ENCODE measurements at regions not wholly inside any gene's neighbourhood (a gene's known extent, or its start where the extent isn't known, plus 50 kb on each side); places are given as distances from the start of the nearest gene placed in this dataset.
A peak's percentile ranks its signal among the peaks of the same experiment; 100 is the strongest.

DNA sequence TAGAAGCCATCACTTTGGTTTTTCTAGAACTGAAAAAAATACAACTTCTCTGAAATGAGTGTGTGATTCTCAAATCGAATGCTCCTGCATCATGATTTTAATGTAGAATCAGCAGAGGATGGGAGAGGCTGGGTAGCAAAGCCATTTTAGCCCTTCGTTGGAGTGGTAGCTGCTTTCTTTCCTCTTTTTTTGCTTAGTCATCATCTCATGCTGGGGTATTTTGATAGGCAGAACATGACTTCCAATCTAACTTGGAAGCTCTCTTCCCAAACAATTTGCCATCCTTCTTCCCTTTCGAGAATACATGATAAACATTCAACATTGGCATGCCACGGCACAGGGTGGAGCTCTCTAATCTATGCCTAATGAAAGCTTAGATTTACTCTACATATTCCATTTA, 311.2 kb upstream of the LRATD1 start:
- DNase-seq (ENCODE audit: low read depth, low spot score) = no peak

- no peak for DNase-seq (ENCODE audit: low read depth, low spot score)
Measured at GRCh38 chr2:14322306-14322705, 310.2 kb upstream of the LRATD1 start.

DNA sequence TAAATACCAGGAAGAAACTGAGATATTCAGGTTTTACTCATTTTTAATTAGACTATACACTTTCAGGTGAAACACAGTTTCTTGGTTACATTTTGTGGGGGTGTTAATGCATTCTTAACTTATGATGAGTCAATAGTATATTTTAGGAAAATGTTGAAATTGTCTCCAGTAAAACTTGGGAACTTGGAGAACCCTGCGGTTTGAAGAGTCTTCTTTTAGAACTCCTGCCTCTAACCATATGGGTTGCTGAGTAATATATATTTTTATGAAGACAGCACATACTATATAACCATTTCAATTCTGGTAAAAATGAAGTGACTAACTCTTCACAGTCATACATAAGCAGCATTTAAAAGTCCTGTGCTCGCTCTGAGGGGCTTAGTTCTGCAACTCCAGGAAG, 308.2 kb upstream of the LRATD1 start:
- no peak for DNase-seq (ENCODE audit: low read depth, low spot score)

DNA sequence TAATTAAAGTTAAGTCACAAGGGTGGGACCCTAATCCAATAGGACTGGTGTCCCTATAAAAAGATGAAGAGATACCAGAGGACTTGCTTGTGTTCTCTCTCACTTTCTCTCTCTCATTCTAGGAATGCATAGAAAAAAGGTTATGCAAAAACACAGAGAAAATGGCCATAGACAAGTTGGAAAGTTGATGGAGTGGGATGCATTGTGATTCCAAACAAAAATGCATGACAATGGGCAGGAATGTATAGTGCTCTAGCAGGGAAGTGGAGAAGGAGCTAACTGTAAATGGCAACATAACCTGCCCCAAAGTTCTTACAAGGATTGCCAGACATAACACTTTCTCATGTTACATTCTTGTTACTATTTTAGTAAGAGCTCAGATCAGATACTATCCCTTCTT, 301.6 kb upstream of the LRATD1 start:
- peak; percentile 71 for DNase-seq (ENCODE audit: low read depth, low spot score)

DNA sequence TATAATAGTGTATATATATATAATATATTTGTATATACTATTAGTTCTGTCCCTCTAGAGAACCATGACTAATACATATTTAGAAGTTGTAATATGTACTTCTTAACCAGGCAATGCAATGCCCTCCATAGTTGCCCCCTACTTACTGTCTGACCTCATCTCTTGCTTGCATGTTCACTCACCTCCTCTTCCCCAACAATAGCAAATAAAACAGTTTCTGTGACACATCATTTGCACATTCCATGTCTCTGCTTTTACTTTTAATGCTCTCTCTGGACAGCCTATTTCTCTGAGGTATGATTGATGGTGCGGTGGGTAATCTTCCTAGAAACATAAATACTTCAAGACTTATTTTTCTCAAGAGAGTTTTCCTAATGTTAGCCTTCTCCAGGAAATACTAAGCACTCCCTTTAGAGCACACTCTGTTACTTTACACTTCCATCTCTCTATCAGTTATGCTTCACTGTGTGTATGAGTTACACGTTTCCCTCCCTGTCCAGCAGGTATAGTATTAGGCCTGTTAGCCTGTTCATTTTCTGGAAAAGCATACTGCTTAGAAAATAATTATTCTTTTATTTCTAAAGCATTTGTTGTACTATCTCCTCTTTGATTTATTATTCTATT, 295.6 kb upstream of the LRATD1 start:
- no peak for DNase-seq (ENCODE audit: low read depth, low spot score)

DNA sequence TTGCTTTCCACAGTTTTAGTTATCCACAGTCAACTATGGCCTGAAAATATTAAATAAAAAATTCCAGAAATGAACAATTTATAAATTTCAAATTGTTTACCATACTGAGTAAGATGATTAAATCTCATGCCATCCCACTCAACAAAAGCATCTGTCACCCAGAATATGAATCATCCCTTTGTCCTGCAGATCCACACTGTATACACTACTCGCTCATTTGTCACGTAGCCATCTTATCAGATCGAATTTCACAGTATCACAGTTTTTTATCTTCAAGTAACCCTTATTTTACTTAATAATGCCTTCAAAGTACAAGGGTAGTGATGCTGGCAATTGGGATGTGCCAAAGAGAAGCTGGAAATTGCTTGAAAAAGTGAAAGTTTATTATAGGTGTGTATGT, 291.8 kb upstream of the LRATD1 start:
- no peak for DNase-seq (ENCODE audit: low read depth, low spot score)

DNA sequence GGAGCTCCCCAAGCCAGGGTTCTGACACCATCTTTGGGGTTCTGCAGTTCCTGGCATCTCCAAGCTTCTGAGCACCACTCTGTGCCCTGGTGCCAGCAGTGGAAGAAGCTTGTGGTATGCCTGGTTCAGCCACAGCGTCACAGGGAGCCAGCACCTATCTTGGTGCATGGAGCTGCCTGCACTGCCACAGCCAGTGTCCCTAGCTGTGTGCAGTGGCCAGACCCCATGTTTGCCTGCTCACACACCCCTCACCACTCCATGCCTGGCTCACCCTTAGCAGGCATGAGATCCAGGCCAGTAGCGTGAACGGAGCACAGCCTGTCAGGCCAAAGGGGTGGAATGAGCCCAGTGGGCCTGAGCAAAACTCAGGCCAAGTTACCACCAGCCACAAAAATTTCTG, 290.2 kb upstream of the LRATD1 start:
- DNase-seq (ENCODE audit: low read depth, low spot score) = no peak

GRCh38 chr2:14344355-14344754, 288.2 kb upstream of the LRATD1 start:
- DNase-seq (ENCODE audit: low read depth, low spot score) = no peak

GRCh38 chr2:14348247-14348646, 284.3 kb upstream of the LRATD1 start:
- DNase-seq (ENCODE audit: low read depth, low spot score) = no peak

DNA sequence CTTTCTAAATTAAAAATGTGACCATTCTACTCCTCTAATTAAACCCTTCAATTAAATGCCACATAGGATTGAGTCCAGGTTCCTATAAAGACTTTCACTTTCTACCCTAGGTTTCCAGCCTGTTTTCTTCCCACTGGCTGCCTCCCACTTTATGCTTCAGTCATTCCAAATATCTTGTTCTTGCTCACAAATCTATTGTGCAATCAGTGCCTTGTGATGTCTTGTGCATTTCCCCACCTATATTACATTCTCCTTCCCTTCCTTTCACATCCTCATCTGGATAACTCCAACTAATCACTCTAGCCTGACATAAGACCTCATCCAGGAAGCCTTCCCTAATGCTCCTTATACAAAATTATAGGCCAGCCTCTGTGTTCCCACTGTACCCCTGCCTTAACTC, 281.7 kb upstream of the LRATD1 start:
- DNase-seq (ENCODE audit: low read depth, low spot score) = no peak

- no peak for DNase-seq (ENCODE audit: low read depth, low spot score)
Measured at GRCh38 chr2:14352067-14352466, 280.4 kb upstream of the LRATD1 start.

GRCh38 chr2:14354231-14354630, 278.3 kb upstream of the LRATD1 start:
- DNase-seq (ENCODE audit: low read depth, low spot score) = no peak

GRCh38 chr2:14355102-14355501, 277.4 kb upstream of the LRATD1 start:
- no peak for DNase-seq (ENCODE audit: low read depth, low spot score)

DNA sequence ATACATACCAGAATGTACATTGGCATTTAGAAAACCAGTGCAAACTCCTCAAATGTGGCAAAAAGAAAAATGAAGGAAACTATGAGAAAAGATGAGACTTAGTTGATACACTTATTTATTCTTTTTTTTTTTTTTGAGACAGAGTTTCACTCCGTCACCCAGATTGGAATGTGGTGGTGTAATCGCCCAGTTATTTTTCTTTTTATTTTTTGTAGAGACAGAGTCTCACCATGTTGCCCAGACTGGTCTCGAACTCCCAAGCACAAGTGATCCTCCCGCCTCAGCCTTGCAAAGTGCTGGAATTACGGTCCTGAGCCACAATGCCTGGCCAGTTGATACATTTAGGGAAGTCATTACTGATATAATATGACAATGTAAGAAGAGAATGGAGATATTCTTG, 274.2 kb upstream of the LRATD1 start:
- no peak for DNase-seq (ENCODE audit: low read depth, low spot score)

- DNase-seq (ENCODE audit: low read depth, low spot score) = no peak
Measured at GRCh38 chr2:14358774-14359173, 273.7 kb upstream of the LRATD1 start.

- DNase-seq (ENCODE audit: low read depth, low spot score) = no peak
Measured at GRCh38 chr2:14363137-14363536, 269.4 kb upstream of the LRATD1 start.

- DNase-seq (ENCODE audit: low read depth, low spot score) = no peak
Measured at GRCh38 chr2:14363976-14364375, 268.5 kb upstream of the LRATD1 start.

- no peak for DNase-seq (ENCODE audit: low read depth, low spot score)
Measured at GRCh38 chr2:14364471-14364870, 268.0 kb upstream of the LRATD1 start.

- no peak for DNase-seq (ENCODE audit: low read depth, low spot score)
Measured at GRCh38 chr2:14385043-14385442, 247.5 kb upstream of the LRATD1 start.

DNA sequence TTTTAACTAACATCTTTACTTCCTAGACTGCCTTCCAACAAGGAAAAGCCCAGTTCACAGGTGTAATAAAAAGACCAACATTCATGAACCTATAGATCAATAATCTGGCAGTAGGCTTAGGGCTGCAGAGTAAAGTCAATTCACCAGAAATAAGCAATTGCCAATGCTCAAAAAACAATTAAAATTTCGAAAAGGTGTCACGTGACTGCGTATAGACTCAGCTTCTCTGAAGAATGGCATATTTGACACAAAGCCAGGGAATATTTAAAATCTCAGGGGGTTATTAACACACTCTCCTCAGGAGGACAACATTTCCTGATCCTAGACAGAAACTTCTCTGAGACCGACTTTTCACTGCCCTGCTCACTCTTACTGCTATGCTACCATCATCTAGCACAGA, 245.2 kb upstream of the LRATD1 start:
- DNase-seq (ENCODE audit: low read depth, low spot score) = no peak

- no peak for DNase-seq (ENCODE audit: low read depth, low spot score)
Measured at GRCh38 chr2:14388724-14389123, 243.8 kb upstream of the LRATD1 start.

DNA sequence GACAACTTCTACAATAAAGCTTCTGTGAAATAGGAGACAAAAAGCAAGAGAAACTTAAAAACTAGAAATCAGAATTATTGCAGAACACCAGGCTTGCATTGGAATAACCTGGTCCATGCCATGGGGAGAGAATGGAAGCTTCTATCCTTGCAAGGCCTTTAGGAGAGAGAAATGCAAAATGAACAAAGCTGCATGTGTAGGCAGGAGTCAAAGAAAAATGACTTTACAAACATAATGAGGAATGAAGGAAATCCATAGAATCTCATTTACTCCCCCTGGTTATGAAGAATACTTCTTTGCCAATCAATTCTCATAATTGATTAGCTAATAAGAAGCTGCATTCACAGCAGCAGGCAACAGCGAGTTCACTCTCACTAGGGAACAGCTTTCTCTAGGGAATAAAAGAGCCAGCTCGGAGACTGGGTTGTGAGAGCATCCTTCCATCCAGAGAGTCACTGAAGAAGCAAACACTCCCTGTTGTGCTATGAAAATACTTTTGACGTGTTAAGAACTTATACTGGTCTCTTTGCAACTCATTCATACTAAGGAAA, 235.9 kb upstream of the LRATD1 start:
- no peak for DNase-seq (ENCODE audit: low read depth, low spot score)

- DNase-seq (ENCODE audit: low read depth, low spot score) = no peak
Measured at GRCh38 chr2:14398641-14399040, 233.9 kb upstream of the LRATD1 start.

DNA sequence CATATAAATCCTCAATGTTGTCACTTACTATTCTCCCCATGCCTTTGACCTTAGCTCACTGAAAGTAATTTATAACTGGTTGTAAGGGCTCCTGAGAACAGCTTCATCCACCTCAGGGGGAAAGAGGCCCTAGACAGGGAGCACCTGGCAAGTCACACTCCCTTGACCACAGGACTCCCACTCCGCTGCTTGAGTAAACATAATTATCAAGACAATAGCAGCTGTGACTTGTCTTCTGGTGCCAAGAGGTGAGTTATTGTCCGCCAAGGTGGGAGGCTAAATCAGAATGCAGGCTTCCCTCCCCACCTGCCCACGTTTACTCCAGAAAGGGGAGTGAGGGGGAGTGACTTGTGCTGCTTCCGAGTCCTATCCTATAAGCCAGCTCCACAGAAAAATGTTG, 230.6 kb upstream of the LRATD1 start:
- DNase-seq (ENCODE audit: low read depth, low spot score) = peak; percentile 77
